ENCODE measurements at regions not wholly inside any gene's neighbourhood (a gene's known extent, or its start where the extent isn't known, plus 50 kb on each side); places are given as distances from the start of the nearest gene placed in this dataset.

GRCh38 chr13:58187881-58188280, 556.3 kb downstream of the PCDH17 start:
- DNase-seq (ENCODE audit: low spot score): no peak

DNA sequence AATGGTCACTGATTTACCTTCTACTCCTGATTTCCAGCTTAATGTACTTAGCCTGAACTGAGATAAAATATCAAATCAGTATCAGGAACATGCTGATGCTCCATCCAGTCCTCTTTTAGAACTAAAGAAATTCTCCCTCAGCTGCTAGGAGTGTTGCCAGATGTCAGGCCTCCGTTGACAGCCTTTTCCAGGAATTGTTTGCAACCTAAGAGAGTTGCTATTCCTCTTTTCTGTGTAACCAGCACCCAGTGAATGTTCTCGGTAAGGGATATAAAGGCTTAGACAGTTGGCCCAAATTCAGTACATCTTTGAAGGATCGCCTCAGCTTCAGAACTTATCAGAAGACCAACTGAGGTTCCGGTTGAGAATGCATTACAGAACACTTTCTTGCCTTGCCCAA, 559.0 kb downstream of the PCDH17 start:
- DNase-seq (ENCODE audit: low spot score): no peak

DNA sequence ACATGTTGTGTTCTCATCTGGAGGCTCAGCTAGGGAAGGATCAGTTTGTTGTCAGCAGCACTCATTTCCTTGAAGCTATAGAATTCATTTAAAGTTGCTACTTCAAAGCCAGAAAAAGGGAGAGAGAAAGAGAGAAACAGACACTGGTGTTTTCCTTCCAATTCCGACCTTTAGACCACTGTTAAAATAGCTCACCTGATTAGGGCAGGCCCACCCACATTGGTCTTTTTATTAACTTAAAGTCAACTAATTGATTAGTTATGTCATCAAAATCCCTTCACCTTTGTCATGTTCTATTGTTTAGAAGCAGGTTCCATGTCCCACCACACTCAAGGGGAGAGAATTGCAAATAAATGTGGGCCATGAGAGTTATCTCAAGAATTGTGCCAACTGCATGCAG, 560.2 kb downstream of the PCDH17 start:
- DNase-seq (ENCODE audit: low spot score): no peak

GRCh38 chr13:58202099-58202498, 570.6 kb downstream of the PCDH17 start:
- DNase-seq (ENCODE audit: low spot score): no peak

DNA sequence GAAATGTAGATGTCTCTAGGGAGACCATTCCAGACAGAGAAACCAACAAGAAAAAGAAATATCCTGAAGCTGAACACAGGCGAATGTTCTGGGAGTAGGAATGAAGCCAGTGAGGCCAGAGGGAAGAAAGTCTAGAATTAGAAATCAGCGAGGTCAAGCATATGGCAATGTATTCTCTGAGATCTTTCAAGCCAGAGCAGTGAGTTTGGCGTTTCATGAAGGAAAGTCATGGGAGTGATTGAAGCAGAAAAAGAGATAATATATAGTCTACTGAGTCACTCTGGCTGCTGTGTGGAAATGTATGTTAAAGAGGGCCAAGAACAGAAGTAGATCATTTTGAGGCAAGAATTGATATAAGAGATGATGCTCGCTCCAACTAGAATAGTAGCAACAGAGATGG, 576.0 kb downstream of the PCDH17 start:
- DNase-seq (ENCODE audit: low spot score): no peak

GRCh38 chr13:58235454-58235853, 603.9 kb downstream of the PCDH17 start:
- DNase-seq (ENCODE audit: low spot score): no peak

DNA sequence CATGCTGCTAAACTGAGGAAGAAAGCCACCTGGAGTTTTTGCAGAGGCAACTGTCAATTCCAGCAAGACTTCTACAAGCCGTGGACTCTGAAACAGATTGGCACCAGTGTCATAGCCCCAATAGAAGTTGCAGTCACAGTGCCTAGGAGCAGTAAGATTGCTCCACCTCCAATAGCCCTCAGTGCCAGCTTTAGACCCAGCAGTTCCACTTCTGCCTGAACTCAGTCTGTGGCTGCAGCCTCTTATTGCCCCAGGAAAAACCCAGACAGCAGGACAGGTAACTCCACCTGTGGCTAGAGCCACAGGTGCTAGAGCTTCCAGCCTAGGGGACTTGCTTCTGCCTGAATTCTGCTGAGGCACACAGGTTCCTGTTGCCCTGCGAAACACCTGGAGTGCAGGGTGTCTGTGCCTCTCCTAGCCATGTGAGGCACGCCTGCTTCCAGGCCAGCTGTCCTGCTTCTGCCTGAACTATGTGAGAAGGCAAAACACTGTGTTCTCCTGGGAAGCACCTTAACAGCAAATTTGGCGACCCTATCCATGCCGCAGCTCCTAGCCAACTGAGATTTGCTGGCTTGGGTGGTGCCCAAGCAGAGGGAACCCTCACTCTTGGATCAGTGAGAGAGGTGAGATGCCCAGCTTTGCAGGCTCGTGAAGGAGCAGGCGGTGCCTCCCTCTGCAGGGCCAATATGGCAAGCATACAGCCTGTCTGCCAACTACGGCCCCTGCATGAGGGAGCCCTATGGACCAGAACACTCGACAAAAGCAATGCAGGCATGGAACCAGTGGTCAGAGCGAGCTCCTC, 607.6 kb downstream of the PCDH17 start:
- no peak for DNase-seq (ENCODE audit: low spot score)

- no peak for DNase-seq (ENCODE audit: low spot score)
Observed at GRCh38 chr13:58239774-58240268, 608.3 kb downstream of the PCDH17 start.

- no peak for DNase-seq (ENCODE audit: low spot score)
Observed at GRCh38 chr13:58247080-58247479, 615.5 kb downstream of the PCDH17 start.

DNA sequence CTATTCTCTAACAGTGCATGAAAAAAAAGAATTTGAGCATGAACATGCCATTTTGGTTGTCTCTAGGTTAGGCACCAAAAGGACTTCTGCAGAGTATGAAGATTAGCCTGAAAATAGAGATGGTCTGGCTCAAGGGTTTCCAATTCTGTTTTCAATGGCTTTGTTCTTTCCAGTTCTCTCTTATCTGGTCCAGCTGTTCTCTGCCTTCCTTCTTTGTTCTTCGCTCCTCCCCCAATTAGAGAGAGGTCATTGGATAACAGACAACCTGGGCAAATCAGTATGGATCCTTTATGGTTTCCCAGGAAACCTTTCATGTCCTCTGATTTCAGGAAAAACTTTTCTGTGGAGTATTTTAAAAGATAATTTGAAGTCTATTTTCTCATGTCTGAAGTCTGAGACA, 623.4 kb downstream of the PCDH17 start:
- no peak for DNase-seq (ENCODE audit: low spot score)

DNA sequence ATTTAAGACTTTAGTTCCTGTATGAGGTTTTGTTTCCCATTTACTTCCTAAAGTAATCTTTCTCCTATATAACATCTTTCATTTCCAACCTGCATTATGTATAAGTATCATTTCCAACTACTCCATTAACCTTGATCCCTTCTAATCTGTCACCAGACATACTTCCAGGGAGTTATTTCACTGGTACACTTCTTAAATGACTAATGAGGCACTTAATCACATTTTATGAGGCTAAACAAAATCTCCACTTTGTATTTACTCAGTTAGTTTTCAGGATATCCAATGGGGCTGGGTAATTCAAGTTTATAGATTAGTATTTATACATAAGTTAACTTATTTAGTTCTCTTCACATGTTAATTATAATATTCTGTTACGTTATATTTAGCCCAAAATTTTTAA, 634.7 kb downstream of the PCDH17 start:
- no peak for DNase-seq (ENCODE audit: low spot score)

- DNase-seq (ENCODE audit: low spot score): no peak
Observed at GRCh38 chr13:58298556-58299135, 667.1 kb downstream of the PCDH17 start.

DNA sequence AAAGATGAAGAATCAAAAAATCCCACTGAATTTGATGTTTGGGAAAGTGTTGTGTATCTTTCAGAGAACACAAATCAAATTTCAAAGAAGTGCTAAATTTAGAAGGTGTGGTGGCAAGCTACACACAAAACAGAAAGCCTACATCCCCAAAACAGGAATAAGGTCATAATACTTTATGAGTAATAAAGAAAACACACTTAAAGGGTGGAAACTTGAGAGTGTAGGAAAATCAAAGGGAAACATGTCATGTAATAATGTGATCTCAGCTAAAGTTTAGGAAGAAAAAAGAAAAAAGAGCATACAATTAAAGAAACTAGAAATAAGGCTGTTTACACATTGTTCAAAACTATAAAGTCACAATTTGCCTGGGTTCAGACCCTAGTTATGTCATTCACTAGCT, 668.7 kb downstream of the PCDH17 start:
- DNase-seq (ENCODE audit: low spot score): no peak

- no peak for DNase-seq (ENCODE audit: low spot score)
Observed at GRCh38 chr13:58300974-58301681, 669.6 kb downstream of the PCDH17 start.

DNA sequence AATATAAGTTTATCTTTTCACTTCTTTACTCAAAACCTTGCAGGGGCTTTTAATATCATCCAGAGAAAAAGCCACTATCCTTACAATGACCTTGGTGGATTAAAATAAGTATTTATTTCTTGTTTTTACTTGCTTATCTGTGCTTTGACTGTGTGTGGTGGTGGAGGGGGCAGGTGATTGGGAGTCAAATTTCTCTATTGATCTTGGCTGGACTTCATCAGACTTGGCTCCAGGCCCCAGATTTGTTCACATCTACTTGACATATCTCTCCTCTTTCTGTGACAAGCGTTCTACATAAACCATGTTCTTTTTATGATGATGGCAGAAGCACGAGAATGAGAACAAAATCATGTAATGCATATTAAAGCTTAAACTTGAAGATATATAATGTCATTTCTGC, 670.8 kb downstream of the PCDH17 start:
- DNase-seq (ENCODE audit: low spot score): no peak

DNA sequence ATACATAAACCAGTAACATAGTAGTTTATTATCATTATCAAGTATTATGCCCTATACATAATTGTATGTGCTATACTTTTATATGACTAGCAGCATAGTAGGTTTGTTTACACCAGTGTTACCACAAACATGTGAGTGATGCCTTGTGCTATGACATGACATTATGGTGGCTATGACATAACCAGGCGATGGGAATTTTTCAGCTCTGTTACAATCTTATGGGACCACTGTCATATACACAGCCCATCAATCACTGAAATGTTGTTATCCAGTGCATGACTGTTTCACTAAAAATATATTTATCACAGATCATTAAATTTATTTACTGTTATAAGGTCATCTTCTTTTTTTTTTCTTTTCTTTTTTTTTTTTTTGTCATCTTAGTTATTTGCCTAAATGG, 674.5 kb downstream of the PCDH17 start:
- DNase-seq (ENCODE audit: low spot score): no peak

DNA sequence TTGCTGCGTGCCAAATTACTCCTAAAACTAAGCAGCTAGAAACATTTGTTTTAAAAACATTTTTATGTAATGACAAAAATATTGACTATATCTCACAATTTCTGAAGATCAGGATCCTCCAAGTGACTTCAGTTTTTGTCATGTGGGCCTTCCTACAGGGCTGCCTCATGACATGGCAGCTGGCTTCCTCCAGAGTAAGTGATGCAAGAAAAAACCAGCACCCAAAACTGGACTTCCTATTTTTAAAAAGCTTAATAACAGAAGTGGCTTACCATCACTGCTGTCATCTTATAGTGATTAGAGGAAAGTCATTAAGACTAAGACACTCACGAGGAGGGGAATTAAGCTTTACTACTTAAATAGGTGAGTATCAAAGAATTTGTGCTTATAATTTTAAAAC, 681.7 kb downstream of the PCDH17 start:
- no peak for DNase-seq (ENCODE audit: low spot score)

DNA sequence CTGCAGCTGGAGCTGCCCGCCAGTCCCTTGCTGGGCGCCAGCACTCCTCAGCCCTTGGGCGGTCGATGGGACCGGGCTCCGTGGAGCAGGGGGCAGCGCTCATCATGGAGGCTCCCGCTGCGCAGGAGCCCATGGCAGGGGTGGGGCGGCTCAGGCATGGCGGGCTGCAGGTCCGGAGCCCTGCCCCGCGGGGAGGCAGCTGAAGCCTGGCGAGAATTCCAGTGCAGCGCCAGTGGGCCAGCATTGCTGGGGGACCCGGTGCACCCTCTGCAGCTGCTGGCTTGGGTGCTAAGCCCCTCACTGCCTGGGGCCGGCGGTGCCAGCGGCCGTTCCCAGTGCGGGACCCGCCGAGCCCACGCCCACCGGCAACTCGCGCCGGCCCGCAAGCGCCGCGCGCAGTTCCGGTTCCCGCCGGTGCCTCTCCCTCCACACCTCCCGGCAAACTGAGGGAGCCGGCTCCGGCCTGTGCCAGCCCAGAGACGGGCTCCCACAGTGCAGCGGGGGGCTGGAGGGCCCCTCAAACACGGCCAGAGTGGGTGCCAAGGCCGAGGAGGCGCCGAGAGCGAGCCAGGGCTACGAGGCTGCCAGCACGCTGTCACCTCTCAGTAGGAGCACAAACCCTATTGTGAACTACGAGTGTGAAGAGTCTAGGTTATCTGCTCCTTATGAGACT, 687.1 kb downstream of the PCDH17 start:
- DNase-seq (ENCODE audit: low spot score): no peak

- DNase-seq (ENCODE audit: low spot score): no peak
Observed at GRCh38 chr13:58324161-58324560, 692.6 kb downstream of the PCDH17 start.

DNA sequence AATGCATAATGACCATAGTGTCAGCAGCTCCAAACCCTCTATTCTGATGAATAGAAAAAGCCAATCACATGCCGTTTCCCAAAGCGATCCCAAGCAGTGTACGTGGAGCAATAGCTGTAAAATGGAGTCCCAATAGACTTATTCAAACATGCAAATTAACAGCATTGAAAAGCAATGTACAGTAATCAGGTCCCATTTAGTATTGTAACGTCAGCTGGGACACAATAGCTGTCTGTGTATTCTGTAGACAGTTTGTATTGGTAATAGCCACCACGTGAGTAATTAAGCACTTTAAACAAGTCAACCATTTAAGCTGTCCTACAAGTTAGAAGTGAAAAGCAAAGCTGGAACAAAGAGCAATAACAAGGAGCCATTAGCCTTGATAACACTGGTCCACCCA, 698.2 kb downstream of the PCDH17 start:
- no peak for DNase-seq (ENCODE audit: low spot score)

GRCh38 chr13:58340895-58341294, 709.4 kb downstream of the PCDH17 start:
- DNase-seq (ENCODE audit: low spot score): no peak

GRCh38 chr13:58341318-58341717, 709.8 kb downstream of the PCDH17 start:
- no peak for DNase-seq (ENCODE audit: low spot score)

All from HT-29 (cell line).